Epithelial cell of prostate (primary cell): ENCODE measurements at regions not wholly inside any gene's neighbourhood (a gene's known extent, or its start where the extent isn't known, plus 50 kb on each side); places are given as distances from the start of the nearest gene placed in this dataset.

ENCODE experiments used
- DNase-seq: peaks from one replicate; pipeline ENCODE4 v3.0.0-alpha.2; 2011; ENCODE audit warnings: low read depth, low spot score
- H3K27ac ChIP-seq: fragments of 450-650 bp; 2 replicates; pipeline ENCODE4 v1.5.1; 2017; ENCODE audit warnings: mild to moderate bottlenecking

DNA sequence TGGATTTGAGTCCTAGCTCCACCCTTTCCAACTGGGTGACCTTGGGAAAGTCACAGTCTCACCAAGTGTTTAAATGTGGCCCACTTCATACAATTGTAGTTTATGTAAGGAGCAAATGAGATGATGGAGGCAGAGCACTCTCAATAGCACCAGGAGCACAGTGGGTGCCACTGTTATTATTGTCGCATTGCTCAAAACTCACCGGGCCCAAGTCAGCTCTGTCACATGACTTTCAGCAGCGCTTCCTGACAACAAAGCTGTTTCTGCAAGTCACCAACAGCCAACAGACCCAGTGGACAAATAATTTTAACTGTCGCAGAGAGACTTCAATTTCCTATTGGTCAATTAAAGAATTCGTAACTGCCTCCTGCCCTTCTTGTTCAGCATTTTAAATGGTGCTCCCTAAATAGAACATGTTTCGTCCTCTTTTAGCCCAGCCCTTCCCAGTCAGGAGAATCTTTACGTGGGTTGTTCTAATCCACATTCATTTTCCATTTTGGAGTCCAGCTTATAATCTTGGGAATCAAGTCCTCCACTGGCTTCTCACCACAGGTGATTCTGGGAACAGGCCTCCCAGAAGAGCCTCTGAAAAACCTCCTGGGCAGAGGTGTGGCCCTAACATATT, 415.6 kb upstream of the NPVF start:
- no peak overlapping the region for H3K27ac ChIP-seq
- no peak for DNase-seq

DNA sequence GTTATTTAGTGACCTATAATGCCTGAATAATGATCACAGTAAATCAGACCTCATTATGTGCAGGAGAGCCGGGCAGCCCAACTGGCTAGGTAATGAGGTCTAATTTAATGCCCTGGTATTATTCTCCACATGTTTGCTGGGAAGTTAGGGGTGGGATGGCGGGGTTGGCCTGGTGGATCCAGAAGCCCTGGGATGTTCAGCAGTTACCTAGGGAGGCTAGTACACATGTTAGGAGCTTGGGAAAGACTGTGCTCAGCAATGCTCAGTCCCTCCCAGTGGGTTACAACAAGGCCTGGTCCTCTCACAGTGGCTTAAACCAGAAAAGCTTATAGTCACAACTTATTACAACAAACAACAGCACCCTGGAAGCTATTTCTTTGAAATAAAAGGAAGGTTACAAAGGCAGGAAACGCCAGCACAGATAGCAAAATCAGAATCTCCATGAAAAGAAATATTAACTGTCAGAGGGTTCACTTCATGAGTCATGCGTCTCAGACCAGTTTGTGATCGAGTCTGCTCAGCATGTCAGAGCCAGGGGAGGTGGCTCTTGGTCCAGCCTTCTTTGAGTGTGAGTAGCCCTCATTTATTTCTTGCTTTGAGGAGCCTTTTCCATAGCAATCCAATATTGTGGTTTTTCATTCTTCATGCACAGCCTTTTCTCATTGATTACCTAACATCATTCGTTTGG, 418.6 kb upstream of the NPVF start:
- no peak overlapping the region for H3K27ac ChIP-seq
- DNase-seq: no peak

DNA sequence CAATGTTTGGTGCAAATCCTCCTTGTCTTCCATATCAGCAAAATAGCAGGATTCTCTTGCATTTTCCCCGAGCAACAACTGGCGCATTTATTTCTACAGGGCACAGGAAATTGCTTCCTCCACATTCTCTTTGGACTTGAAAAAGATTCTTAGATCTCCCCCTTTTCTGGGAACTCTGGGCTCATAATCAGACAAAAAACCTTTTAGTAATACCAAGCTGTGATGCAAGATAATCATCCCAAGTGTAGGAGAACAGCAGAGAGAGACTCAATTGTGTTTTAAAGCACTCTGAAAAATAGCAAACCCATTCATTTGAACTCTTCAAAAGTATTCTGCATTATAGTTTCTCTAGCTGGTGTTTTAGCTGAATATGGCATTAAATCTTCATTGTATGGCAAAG, 419.6 kb upstream of the NPVF start:
- DNase-seq: no peak
- H3K27ac ChIP-seq: no peak overlapping the region

GRCh38 chr7:25652366-25652765, 424.1 kb upstream of the NPVF start:
- no peak for DNase-seq
- H3K27ac ChIP-seq: no peak overlapping the region

GRCh38 chr7:25653384-25653783, 425.1 kb upstream of the NPVF start:
- no peak for DNase-seq
- H3K27ac ChIP-seq: no peak overlapping the region

DNA sequence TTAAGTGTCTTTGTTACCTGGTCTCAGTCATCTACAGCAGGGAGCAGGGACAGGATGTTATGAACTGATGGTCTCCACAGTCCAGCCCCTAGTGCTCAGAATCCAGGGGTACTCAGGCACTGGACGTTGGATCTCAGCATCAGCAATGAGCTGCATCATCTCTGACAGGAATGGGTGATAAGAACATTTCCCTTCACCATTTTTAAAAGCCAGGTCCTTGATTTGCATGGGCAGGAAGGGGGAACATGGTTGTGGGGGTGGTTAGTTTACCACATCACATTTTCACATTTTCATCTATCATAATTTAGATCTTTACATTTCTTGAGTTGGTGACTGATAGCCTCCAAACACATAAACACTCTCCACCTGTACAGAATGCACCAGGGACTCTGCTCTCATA, 427.8 kb upstream of the NPVF start:
- no peak for DNase-seq

DNA sequence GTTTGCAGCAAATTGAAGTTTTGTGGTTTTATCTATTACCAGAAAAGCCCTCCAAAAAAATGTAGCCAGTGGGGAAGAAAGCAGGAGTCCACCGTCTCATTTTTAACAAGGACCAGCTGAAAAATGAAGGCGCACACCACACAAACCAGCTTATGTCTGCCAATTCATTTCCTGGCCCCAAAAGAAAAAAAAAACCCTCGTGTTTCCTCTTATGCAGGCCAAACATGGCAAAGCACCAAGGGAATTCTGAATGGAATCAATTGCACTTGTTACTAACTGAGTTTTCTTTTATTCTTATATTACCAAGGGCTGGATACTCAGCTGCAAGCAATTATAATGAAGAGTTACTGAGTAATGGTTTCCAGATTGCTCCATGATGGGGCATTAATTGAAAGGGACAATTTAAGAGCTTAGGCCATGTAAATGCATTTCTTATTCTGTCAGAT, 428.3 kb upstream of the NPVF start:
- DNase-seq: no peak
- H3K27ac ChIP-seq: no peak overlapping the region

More for the DNA sequence above, 427.8 kb upstream of the NPVF start:
- H3K27ac ChIP-seq: no peak overlapping the region

DNA sequence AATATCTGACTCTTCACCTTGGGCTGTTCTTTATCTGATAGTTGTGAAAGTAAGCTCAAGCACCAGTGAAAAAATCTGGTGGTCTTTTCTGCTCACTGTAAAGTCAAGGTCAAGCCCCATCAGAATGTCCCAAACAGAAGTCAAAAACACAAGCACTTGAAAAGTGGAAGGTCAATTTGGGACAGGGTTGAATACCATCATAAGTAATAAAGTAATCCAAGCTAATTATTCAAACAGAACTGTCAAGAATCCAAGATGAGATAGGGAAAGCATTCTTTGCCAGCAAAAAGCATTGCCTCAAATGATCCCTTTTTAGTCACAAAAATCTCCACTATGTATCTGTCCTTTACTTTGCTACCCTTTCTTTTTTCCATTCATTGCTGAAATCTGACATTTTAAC, 430.1 kb upstream of the NPVF start:
- H3K27ac ChIP-seq: no peak overlapping the region
- DNase-seq: no peak

DNA sequence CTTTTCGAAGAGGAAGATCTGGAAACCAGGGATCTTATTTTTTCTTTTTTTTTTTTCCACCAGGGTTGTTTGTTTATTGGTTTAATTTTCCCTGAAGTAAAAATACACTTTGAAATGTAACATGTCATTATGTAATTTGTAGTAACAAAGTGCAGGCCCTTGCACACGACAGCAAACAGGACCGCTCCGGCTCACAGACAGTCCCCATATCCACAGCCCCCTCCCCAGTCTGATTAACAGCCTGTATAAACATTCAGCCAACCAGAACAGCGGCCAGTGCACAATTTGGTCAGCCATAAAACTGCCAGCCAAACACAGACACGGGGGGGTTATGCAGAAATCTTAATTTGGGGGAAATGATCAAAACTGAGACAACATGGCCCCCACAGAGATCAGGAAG, 431.6 kb upstream of the NPVF start:
- no peak for DNase-seq
- H3K27ac ChIP-seq: no peak overlapping the region

- H3K27ac ChIP-seq: no peak overlapping the region
- DNase-seq: no peak
Measured at GRCh38 chr7:25662841-25663800, 434.8 kb upstream of the NPVF start.

DNA sequence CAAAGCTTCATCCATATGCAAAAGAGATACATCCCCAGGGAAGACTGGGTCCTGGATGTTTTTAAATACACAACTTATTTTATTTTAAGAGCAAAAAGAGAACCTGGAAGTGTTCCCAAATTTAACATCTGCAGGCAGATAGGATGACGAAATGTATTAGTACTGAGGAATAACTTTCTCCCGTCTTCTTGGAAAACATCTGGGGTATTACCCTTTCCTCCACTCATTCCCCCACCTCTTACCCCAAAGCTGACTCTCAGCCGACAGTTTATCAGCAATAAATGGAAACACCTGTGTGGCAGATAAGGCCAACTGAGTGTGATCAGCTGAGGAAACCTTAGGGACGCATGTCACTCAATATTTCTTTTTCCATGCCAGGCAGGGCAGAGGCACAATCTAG, 435.6 kb upstream of the NPVF start:
- no peak for DNase-seq
- H3K27ac ChIP-seq: no peak overlapping the region

GRCh38 chr7:25664593-25664992, 436.3 kb upstream of the NPVF start:
- DNase-seq: no peak
- no peak overlapping the region for H3K27ac ChIP-seq

DNA sequence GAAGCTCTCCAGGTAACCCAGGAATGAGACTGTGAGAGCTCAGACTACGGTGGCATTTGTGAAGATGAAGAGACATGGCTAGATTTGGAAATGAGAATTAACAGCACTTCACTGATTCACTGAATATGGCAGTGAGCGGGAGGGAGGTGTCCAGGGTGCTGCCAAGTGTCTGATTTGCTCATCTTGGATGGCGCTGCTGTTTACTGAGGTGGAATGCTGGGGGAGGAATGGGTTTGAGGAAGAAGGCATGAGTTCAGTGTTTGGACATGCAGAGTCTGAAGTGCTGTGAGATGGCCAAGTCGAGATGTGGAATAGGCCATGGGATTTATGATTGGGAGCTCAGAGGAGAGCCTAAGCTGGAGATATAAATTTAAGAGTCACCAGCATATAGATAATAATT, 437.1 kb upstream of the NPVF start:
- DNase-seq: no peak
- H3K27ac ChIP-seq: no peak overlapping the region

DNA sequence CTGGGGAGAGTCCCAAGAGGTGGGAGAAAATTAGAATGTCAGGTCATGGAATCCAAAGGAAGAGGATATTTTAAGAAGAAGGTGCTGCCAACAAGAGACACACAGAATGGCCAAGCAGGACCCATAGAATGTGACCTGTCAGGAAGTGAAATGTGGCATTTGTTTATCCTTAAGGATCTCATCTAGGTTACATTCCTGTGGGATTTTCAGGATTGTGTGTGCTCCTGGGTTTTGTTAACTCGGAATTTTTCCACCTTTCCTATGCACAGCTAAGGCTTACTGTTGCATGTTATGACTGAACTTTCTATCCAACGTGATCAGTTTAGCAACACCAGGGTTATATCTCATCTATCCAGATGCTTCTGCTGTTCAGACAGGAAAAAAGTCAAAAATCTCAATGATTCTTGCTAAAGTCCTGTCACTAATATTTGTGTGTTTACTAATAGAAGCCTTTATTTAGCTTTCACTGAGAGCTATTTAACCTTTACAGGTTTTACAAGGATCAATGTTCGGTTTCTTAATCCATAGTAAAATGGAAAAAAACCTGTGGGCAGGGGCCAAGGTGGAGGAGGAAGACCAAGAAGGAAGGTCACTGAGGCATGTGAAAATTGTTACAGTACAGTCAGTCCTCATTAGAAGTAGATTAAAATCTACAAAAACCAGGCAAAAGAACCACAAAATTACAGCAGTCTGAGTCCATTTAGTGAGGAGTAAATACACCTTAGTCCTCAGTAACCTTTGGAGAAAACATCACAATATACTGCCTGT, 437.8 kb upstream of the NPVF start:
- H3K27ac ChIP-seq: no peak overlapping the region
- no peak for DNase-seq

DNA sequence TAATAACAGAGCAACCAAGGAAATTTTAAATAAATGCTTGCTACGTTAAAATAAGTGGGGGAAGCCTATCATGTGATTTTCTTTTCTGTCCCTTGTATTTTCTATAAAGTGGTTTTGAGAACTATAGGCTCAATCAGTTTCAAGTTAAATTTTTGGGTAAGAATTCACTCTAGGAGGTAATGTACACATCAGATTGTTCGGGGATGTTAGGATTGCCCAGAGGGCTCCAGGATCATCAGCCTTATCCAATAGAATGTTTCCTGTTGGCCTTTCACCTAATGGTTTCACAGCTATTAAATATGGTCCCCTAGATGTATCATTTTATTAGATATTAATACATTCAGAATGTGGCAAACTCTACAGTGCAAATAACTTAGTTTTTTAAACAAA, 438.4 kb upstream of the NPVF start:
- H3K27ac ChIP-seq: no peak overlapping the region
- DNase-seq: no peak

- no peak overlapping the region for H3K27ac ChIP-seq
Measured at GRCh38 chr7:25669281-25669781, 441.0 kb upstream of the NPVF start.

DNA sequence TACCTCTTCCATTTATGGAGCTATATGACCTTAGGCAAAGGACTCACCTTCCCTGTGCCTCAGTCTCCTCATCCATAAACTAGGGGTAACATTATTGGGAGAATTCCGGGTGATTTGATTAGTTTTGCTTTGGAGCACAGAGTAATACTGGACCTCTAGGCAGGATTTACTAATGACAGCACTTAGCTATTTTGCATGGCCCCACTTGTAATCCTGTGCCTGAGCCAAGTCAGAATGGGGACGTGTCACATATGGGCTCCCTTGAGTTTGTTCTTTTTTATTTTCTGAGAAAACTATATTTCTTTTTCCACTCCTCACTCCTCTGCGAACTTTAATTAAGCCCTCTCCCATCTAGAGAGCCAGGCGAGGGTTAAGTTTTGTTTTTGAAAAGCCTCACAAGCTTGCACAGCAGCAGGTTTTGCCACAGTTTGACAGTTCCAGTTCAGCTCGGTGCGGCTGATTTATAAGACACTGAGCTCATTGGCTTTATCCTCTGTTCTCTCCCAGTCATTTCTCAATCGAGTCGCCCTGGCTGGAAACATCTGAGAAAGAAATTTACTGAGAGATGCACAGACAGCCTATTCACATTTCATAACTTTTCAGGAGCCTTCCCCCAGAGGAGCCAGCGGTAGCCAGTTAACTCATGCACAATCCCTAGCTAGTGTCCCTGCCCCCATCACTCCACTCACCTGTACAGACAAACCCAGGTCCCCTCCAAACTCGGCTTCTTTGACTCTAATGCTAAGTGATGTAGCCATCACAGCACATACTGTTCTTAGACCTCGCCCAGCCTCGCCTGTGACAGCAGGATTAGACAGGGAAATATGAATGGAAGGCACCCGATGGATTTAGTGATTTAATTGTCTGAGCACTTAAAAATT, 441.9 kb upstream of the NPVF start:
- no peak overlapping the region for H3K27ac ChIP-seq
- no peak for DNase-seq

More at GRCh38 chr7:25669281-25669781, 441.0 kb upstream of the NPVF start:
- no peak for DNase-seq

GRCh38 chr7:25671111-25671510, 442.8 kb upstream of the NPVF start:
- H3K27ac ChIP-seq: no peak overlapping the region

DNA sequence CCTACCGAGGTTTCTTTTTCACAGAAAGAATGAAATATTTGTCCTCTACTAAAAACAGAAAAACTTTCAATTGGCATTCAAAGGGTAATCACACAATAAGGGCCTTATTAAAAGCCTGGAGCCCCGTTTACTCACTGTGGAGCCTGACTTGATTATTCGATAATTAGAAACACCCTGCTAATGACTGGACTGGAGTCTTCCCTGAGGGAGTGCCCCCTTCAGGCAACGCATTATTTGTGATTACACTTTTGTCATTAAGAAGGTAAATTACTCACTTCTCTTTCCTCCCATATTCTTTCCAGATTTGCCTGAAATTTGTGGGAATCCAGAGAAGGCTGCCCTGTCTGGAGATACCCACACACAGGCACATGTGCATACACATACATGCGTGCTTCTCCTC, 444.2 kb upstream of the NPVF start:
- H3K27ac ChIP-seq: no peak overlapping the region
- no peak for DNase-seq

More at GRCh38 chr7:25671111-25671510, 442.8 kb upstream of the NPVF start:
- DNase-seq: no peak
